ENCODE measurements at regions not wholly inside any gene's neighbourhood (a gene's known extent, or its start where the extent isn't known, plus 50 kb on each side); places are given as distances from the start of the nearest gene placed in this dataset.

DNA sequence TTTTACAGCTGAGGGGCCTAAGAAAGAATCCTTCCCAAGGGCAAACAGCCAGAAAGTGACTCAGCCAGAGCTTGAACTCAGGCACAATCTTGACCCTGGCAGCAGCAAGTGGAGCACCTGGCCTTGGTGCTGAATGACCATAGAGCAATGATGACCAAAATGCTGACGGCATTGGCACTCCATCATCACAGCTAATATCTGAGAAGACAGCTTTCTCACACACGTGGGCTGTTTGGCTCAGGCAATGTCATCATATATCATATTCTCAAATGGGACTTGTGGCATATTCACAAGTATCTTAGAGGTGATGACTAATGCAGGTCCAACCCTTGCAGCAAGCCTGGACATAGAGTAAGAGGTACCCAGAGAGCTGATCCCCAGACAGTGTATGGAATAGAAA is 443.9 kb upstream of the MYT1L start:
- 87% methylated on average over 2 of the region's 2 CpGs; no CpG with 5 or more reads in 1 of the 2 experiments for WGBS, 2 experiments (ENCODE audit: extremely low coverage in 1 of 2, insufficient coverage in 1 of 2, insufficient read length in 1 of 2, insufficient replicate concordance in 2 of 2, low coverage in 1 of 2, low lambda C conversion rate in 2 of 2, missing lambda C conversion rate in 1 of 2)
- no peak for TF ChIP-seq CTBP2 (IDR thresholded peaks at IDR 0.05; ENCODE audit: borderline replicate concordance, insufficient read depth, insufficient read length, low read length)
- no peak for TF ChIP-seq POLR2A (IDR thresholded peaks at IDR 0.05; ENCODE audit: control extremely low read depth in 1 of 2, low read depth in 2 of 2, low read length in 2 of 2)

More for the DNA sequence above, 443.9 kb upstream of the MYT1L start:
- no peak overlapping the region for H2BK20ac ChIP-seq (ENCODE audit: low read length)
- no peaks in the 10 kb centered on the region for H4K20me1 ChIP-seq (replicated peaks in 1 of 2; ENCODE audit: control insufficient read depth in 1 of 2, insufficient read depth in 2 of 2, low read length in 2 of 2)
- no peaks in the 10 kb centered on the region for H3K79me1 ChIP-seq (ENCODE audit: low read depth, low read length)
- CTCF ChIA-PET (ENCODE audit: partially characterized antibody) = interaction anchor here (1.8 kb wide), 1 partner anchor 76 kb away, joined by 4 read pairs; no protein-coding TSS in a partner anchor
- H3K27me3 ChIP-seq (replicated peaks in 1 of 4; ENCODE audit: control insufficient read depth in 3 of 4, extremely low read depth in 1 of 4, insufficient read depth in 3 of 4, low read length in 3 of 4) = no peaks in the 10 kb centered on the region; a peak in 1 of 7 replicates
- H2AFZ ChIP-seq (ENCODE audit: low read length) = no peak overlapping the region
- H2BK120ac ChIP-seq (replicated peaks; ENCODE audit: low read depth, low read length) = no peak overlapping the region
- no peaks in the 10 kb centered on the region for H3K36me3 ChIP-seq (ENCODE audit: control insufficient read depth in 2 of 4, insufficient read depth in 4 of 4, low read length in 3 of 4)
- POLR2A ChIA-PET (ENCODE audit: partially characterized antibody) = interaction anchor here (1.2 kb wide), 1 partner anchor 13 kb away, joined by 4 read pairs; no protein-coding TSS in a partner anchor
- H3K79me2 ChIP-seq (ENCODE audit: control insufficient read depth in 1 of 2, insufficient read depth in 2 of 2, low read length in 2 of 2) = no peaks in the 10 kb centered on the region
- no peaks in the 10 kb centered on the region for H3K23me2 ChIP-seq (ENCODE audit: low read depth, low read length)
- FAIRE-seq (no peak), DNase-seq (ENCODE audit: low read depth in 1 of 2, low spot score in 2 of 2) (no peak)
- no peak overlapping the region for H3K4ac ChIP-seq (replicated peaks; ENCODE audit: insufficient read length, low read depth, low read length)
- H2AK5ac ChIP-seq (ENCODE audit: low read depth, low read length) = no peak overlapping the region
- H3K9me3 ChIP-seq (ENCODE audit: insufficient read depth in 2 of 2, low read depth in 1 of 2, low read length in 1 of 2) = peaks cover 5 to 8% of the 10 kb centered on the region in 2 experiments
- no peak overlapping the region for H2BK5ac ChIP-seq (ENCODE audit: low read depth, low read length)
- peaks cover 0 to 3% (median 1%) of the 10 kb centered on the region in 4 experiments; a peak in 4 of 7 replicates for H3K4me1 ChIP-seq (replicated peaks in 1 of 4; ENCODE audit: control insufficient read depth in 3 of 4, insufficient read depth in 4 of 4, low read length in 3 of 4)
- H3K18ac ChIP-seq (ENCODE audit: extremely low read depth, low read length) = no peak overlapping the region
- H4K8ac ChIP-seq (ENCODE audit: extremely low read depth, insufficient read depth, low read length) = no peak overlapping the region
- no peak overlapping the region for H3K4me3 ChIP-seq (ENCODE audit: extremely low read depth in 1 of 4, insufficient read depth in 2 of 4, low read depth in 3 of 4, low read length in 4 of 4)
- H3K14ac ChIP-seq (ENCODE audit: insufficient read length) = no peak overlapping the region
- no peak overlapping the region for H3K23ac ChIP-seq (ENCODE audit: insufficient read length)
- no peak overlapping the region for H3K27ac ChIP-seq (ENCODE audit: low read depth, low read length)
- no peak overlapping the region for H3K56ac ChIP-seq (replicated peaks; ENCODE audit: insufficient read length, low read depth, low read length)
- no peak overlapping the region for H2BK12ac ChIP-seq (ENCODE audit: low read depth, low read length)
- H4K5ac ChIP-seq (ENCODE audit: insufficient read length, low read depth, low read length) = no peak overlapping the region
- H2BK15ac ChIP-seq (ENCODE audit: low read length) = no peak overlapping the region
- H3K4me2 ChIP-seq (ENCODE audit: insufficient read depth in 1 of 2, low read depth in 2 of 2, low read length in 2 of 2) = no peak overlapping the region
- no peak overlapping the region for H3K9ac ChIP-seq (replicated peaks in 1 of 4; ENCODE audit: extremely low read depth in 1 of 4, low read depth in 3 of 4, low read length in 3 of 4)
- no peak overlapping the region for H4K91ac ChIP-seq (replicated peaks; ENCODE audit: insufficient read length, low read length)

All from H1 (cell line).